Osteocyte (in vitro differentiated cells): ENCODE measurements at regions not wholly inside any gene's neighbourhood (a gene's known extent, or its start where the extent isn't known, plus 50 kb on each side); places are given as distances from the start of the nearest gene placed in this dataset.

Source experiments
- DNase-seq: peaks from one replicate; pipeline ENCODE4 v3.0.0; 2021; ENCODE audit warnings: mixed read lengths; ENCODE audit not compliant: unreplicated experiment; ENCODE audit errors: extremely low spot score
- H3K27ac Mint-ChIP-seq: one replicate; pipeline ENCODE4 v1.8.0; 2021; ENCODE audit warnings: mild to moderate bottlenecking, mixed read lengths; ENCODE audit not compliant: unreplicated experiment
- H3K27me3 Mint-ChIP-seq: one replicate; pipeline ENCODE4 v1.8.0; 2021; ENCODE audit warnings: mixed read lengths; ENCODE audit not compliant: unreplicated experiment
- H3K36me3 Mint-ChIP-seq: one replicate; pipeline ENCODE4 v1.8.0; 2021; ENCODE audit warnings: mixed read lengths; ENCODE audit not compliant: unreplicated experiment
- H3K4me1 Mint-ChIP-seq: one replicate; pipeline ENCODE4 v1.8.0; 2021; ENCODE audit warnings: mixed read lengths; ENCODE audit not compliant: unreplicated experiment
- H3K4me3 Mint-ChIP-seq: one replicate; pipeline ENCODE4 v1.8.0; 2021; ENCODE audit warnings: mild to moderate bottlenecking, moderate library complexity, mixed read lengths; ENCODE audit not compliant: unreplicated experiment
- H3K9me3 Mint-ChIP-seq: one replicate; pipeline ENCODE4 v1.8.0; 2021; ENCODE audit warnings: mixed read lengths; ENCODE audit not compliant: unreplicated experiment
- TF ChIP-seq, protein P1 (sequence below): fragments of 200-600 bp; sonication (generic); IDR thresholded peaks from 2 replicates; pipeline ENCODE4 v1.5.0; 2021; ENCODE audit warnings: antibody characterized with exemption, mild to moderate bottlenecking, moderate library complexity

DNA sequence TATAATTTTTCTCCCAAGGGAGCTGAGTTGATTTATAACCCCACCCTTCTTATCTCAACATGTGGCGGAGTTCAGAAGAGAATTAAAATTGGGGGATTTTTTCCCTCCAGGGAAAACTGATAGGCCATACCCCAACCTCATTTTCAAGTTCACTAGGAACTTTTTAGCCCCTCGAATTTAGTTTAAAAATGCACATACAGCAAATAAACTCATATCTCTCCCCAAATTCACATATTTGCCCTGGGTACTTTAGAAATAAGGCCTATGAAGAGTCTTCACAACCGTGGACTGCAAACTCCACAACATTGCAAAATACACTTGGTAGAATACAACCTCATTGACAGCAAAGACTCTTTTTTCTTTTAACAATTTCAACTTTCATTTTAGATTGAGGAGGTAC is 206.7 kb upstream of the LEF1 start:
- Mint-ChIP-seq H3K9me3 (no peaks in the 10 kb centered on the region), H3K4me1 (no peaks in the 10 kb centered on the region), H3K4me3 (no peak overlapping the region), H3K27me3 (peaks cover 30% of the 10 kb centered on the region), H3K36me3 (no peaks in the 10 kb centered on the region), H3K27ac (no peak overlapping the region)
- no peak for DNase-seq
- TF ChIP-seq, protein P1, sequence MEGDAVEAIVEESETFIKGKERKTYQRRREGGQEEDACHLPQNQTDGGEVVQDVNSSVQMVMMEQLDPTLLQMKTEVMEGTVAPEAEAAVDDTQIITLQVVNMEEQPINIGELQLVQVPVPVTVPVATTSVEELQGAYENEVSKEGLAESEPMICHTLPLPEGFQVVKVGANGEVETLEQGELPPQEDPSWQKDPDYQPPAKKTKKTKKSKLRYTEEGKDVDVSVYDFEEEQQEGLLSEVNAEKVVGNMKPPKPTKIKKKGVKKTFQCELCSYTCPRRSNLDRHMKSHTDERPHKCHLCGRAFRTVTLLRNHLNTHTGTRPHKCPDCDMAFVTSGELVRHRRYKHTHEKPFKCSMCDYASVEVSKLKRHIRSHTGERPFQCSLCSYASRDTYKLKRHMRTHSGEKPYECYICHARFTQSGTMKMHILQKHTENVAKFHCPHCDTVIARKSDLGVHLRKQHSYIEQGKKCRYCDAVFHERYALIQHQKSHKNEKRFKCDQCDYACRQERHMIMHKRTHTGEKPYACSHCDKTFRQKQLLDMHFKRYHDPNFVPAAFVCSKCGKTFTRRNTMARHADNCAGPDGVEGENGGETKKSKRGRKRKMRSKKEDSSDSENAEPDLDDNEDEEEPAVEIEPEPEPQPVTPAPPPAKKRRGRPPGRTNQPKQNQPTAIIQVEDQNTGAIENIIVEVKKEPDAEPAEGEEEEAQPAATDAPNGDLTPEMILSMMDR = no peak

DNA sequence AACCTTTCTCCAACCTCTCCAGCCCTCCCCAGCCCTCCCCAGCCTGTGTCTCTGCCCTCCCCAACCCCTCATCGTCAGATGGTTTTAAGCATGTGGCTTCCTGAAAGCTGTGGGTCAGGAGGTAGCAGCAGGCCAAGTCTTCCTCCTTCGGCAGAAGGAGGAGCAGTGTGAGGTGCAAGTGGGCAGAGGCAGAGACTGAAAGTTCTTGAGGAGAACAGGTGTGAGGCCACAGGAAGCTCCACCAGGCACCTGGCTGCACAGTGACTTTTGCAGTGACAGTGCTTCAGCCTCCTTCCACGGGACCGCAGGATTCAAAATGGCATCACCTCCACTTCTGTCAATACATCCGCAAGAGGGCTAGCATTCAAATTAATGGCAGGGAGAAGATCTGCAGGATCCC is 203.9 kb upstream of the LEF1 start:
- Mint-ChIP-seq H3K9me3 (no peaks in the 10 kb centered on the region), H3K4me1 (no peaks in the 10 kb centered on the region), H3K27ac (no peak overlapping the region), H3K4me3 (no peak overlapping the region), H3K27me3 (peaks cover 39% of the 10 kb centered on the region), H3K36me3 (no peaks in the 10 kb centered on the region)
- TF ChIP-seq, protein P1 = no peak
- DNase-seq = no peak

DNA sequence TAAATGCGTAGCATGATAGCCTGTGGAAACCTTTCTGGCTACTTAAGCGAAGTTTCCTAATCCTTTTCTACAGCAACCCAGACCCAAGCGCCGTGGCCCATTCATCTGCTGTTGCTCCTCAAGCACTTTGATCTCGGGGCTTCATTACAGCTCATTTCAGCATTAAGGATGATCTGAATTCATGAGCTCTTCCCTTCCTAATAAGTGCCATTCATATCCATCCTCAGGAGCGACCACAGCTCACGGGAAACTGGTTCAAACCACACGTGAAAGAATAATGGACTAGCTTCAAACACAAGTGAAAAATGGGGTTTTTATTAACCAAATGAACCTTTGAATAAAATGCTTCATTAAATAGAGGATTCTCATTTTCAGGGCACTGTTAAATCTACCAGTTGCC is 202.6 kb upstream of the LEF1 start:
- no peak for DNase-seq
- peaks cover 38% of the 10 kb centered on the region for H3K27me3 Mint-ChIP-seq
- TF ChIP-seq, protein P1 = no peak
- no peaks in the 10 kb centered on the region for H3K36me3 Mint-ChIP-seq
- H3K9me3 Mint-ChIP-seq = no peaks in the 10 kb centered on the region
- no peak overlapping the region for H3K27ac Mint-ChIP-seq
- no peaks in the 10 kb centered on the region for H3K4me1 Mint-ChIP-seq
- H3K4me3 Mint-ChIP-seq = no peak overlapping the region

DNA sequence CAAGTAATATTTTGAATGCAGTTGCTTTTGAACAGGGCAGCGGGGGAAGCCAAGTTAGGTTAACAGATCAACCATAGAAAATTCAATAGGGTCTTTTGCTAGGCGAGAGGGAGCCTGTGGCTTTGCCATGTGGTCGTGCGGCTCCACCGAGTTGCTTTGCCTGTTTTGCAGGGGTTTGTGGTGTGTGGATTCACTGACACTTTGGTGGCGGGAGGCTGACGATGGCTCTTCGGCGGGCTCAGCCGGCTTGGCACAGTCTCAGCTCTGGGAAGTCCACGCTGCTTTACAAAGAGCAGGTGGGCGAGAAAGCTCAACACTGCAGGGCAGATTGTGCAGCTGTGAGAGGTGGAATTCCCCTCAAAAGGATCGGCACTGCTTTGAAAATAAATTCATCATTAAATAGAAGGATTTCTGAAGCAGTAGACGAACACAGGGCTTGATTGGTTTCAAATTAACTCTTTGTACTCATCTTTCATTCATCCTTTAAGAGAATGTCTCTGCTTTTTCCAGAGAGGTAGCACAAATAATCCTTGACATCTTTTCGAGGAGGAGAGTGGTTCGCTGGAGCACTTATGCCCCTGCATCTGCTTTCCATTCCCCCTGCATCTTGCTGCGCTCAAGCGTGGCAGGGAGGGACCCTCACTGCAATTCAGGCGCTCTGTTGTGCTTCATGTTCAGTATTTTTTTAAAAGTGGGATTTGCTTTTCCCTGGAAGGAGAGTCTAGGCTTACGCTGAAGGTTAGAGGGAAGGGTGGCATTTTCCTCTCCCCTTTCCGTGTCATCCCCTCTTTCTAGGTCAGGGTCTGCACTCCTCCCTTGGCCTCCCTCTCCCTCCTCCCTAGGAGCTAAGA is 201.8 kb upstream of the LEF1 start:
- peaks cover 39% of the 10 kb centered on the region for H3K27me3 Mint-ChIP-seq
- TF ChIP-seq, protein P1 = no peak
- no peaks in the 10 kb centered on the region for H3K9me3 Mint-ChIP-seq
- H3K36me3 Mint-ChIP-seq = no peaks in the 10 kb centered on the region
- H3K27ac Mint-ChIP-seq = no peak overlapping the region
- no peak overlapping the region for H3K4me3 Mint-ChIP-seq
- DNase-seq = no peak
- no peaks in the 10 kb centered on the region for H3K4me1 Mint-ChIP-seq

DNA sequence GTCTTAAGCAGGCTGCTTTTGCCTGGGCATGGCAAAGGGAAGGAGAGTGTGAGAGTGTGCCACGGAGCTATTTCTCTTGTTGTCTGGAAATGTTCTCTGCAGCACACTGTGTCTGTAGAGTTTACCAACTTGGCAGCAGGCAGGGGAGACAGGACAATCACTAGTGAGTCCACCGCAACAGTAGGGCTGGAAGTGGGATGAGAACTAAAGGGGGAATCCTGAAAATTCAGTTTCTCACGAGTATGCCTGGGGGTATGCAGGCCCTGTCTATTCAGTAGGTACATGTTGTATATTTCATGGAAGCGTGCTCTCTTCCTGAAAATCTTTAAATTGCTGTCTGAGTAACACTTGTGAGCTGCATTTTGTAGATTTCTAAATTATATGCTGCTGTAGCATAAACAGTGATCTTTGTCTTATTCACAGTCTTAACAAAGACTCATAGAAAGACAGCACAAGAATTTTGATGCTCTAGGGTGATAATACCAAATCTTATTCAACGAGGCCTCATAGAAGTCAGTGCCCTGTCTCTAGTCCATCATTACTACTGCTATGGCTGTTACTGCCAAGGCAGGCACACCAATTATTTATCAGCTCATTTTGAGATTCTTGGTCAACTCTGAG is 200.4 kb upstream of the LEF1 start:
- H3K4me3 Mint-ChIP-seq = no peak overlapping the region
- H3K27me3 Mint-ChIP-seq = peaks cover 39% of the 10 kb centered on the region
- no peaks in the 10 kb centered on the region for H3K4me1 Mint-ChIP-seq
- no peak overlapping the region for H3K27ac Mint-ChIP-seq
- DNase-seq = no peak
- H3K36me3 Mint-ChIP-seq = no peaks in the 10 kb centered on the region
- TF ChIP-seq, protein P1 = no peak
- no peaks in the 10 kb centered on the region for H3K9me3 Mint-ChIP-seq
